H54 (cell line): ENCODE measurements at regions not wholly inside any gene's neighbourhood (a gene's known extent, or its start where the extent isn't known, plus 50 kb on each side); places are given as distances from the start of the nearest gene placed in this dataset.

ENCODE experiments used
- DNase-seq: peaks from one replicate; pipeline ENCODE4 v3.0.0; 2011; ENCODE audit warnings: low spot score, mixed read lengths; ENCODE audit not compliant: insufficient read length
- FAIRE-seq: peaks from 3 replicates; lab custom pipeline; 2011; peaks lifted over from hg19 to GRCh38; lab: Jason Lieb, UNC
- POLR2A ChIP-seq: IDR thresholded peaks from 2 replicates; pipeline ENCODE4 v1.6.1; 2011; ENCODE audit warnings: low read depth, mild to moderate bottlenecking, low read length

GRCh38 chr18:44134447-44134846, 546.2 kb upstream of the SETBP1 start:
- FAIRE-seq (no peak), DNase-seq (no peak)
- no peak for TF ChIP-seq POLR2A

- no peak for TF ChIP-seq POLR2A
- FAIRE-seq: no peak
- no peak for DNase-seq
These were observed 544.9 kb upstream of the SETBP1 start for GRCh38 chr18:44135741-44136140.

GRCh38 chr18:44136326-44136725, 544.4 kb upstream of the SETBP1 start:
- TF ChIP-seq POLR2A: no peak
- no peak for DNase-seq
- no peak for FAIRE-seq

- no peak for FAIRE-seq
- no peak for DNase-seq
- TF ChIP-seq POLR2A: no peak
These were observed 537.6 kb upstream of the SETBP1 start for GRCh38 chr18:44143072-44143471.

- FAIRE-seq: no peak
- DNase-seq: no peak
- no peak for TF ChIP-seq POLR2A
These were observed 531.0 kb upstream of the SETBP1 start for GRCh38 chr18:44149706-44150105.

- FAIRE-seq (no peak), DNase-seq (no peak)
- no peak for TF ChIP-seq POLR2A
These were observed 526.7 kb upstream of the SETBP1 start for GRCh38 chr18:44153981-44154380.

- no peak for TF ChIP-seq POLR2A
These were observed 524.6 kb upstream of the SETBP1 start for GRCh38 chr18:44156126-44156525.

GRCh38 chr18:44156776-44157335, 523.8 kb upstream of the SETBP1 start:
- FAIRE-seq (no peak), DNase-seq (no peak)
- TF ChIP-seq POLR2A: no peak

More at GRCh38 chr18:44156126-44156525, 524.6 kb upstream of the SETBP1 start:
- DNase-seq: no peak
- no peak for FAIRE-seq

GRCh38 chr18:44170208-44170880, 510.3 kb upstream of the SETBP1 start:
- no peak for TF ChIP-seq POLR2A
- no peak for DNase-seq

GRCh38 chr18:44171301-44171700, 509.4 kb upstream of the SETBP1 start:
- no peak for TF ChIP-seq POLR2A
- FAIRE-seq: no peak

More at GRCh38 chr18:44170208-44170880, 510.3 kb upstream of the SETBP1 start:
- no peak for FAIRE-seq

GRCh38 chr18:44175891-44176290, 504.8 kb upstream of the SETBP1 start:
- no peak for FAIRE-seq
- TF ChIP-seq POLR2A: no peak
- no peak for DNase-seq

More at GRCh38 chr18:44171301-44171700, 509.4 kb upstream of the SETBP1 start:
- no peak for DNase-seq

GRCh38 chr18:44178476-44178875, 502.2 kb upstream of the SETBP1 start:
- FAIRE-seq (no peak), DNase-seq (no peak)
- no peak for TF ChIP-seq POLR2A

- DNase-seq (no peak), FAIRE-seq (no peak)
- TF ChIP-seq POLR2A: no peak
These were observed 501.0 kb upstream of the SETBP1 start for GRCh38 chr18:44179693-44180092.

GRCh38 chr18:44180683-44181082, 500.0 kb upstream of the SETBP1 start:
- FAIRE-seq: no peak
- TF ChIP-seq POLR2A: no peak
- DNase-seq: no peak
